ENCODE measurements at regions not wholly inside any gene's neighbourhood (a gene's known extent, or its start where the extent isn't known, plus 50 kb on each side); places are given as distances from the start of the nearest gene placed in this dataset.

DNA sequence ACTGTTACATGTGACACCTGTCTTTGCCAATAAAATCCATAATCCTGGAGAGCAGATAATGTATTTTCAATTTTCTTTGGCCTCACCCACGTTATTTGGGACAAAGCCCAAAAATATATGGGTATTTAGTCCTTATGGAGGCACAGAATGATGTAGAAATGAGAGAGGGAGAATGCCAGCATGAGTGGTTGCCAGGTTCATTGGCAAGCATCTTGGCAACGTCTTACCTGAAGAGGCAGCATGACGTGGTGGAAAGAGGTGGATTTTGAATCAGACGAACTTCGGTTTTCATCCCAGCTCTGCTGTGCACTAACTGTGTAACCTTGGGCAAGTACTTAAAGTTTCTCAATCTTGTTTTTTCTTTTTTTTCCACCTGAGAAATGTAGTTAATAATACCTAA, 969.6 kb upstream of the PIK3C3 start:
- Histone ChIP-seq H3K36me3 (ENCODE audit: insufficient read depth) (no peaks in the 10 kb centered on the region), H3K4me3 (IDR thresholded peaks at IDR 0.05; ENCODE audit: insufficient read depth, low read depth, low read length) (no peak overlapping the region), H3K79me2 (ENCODE audit: insufficient read depth, low read depth) (no peaks in the 10 kb centered on the region), H4K20me1 (ENCODE audit: insufficient read depth) (no peaks in the 10 kb centered on the region), H3K27ac (no peak overlapping the region), H3K4me2 (no peak overlapping the region), H2AFZ (ENCODE audit: low read depth) (no peak overlapping the region), H3K9ac (no peak overlapping the region), H3K27me3 (ENCODE audit: insufficient read depth, low read depth) (no peaks in the 10 kb centered on the region), H3K4me1 (ENCODE audit: low read depth, poor library complexity, severe bottlenecking) (no peaks in the 10 kb centered on the region)
- TF ChIP-seq, protein P1, sequence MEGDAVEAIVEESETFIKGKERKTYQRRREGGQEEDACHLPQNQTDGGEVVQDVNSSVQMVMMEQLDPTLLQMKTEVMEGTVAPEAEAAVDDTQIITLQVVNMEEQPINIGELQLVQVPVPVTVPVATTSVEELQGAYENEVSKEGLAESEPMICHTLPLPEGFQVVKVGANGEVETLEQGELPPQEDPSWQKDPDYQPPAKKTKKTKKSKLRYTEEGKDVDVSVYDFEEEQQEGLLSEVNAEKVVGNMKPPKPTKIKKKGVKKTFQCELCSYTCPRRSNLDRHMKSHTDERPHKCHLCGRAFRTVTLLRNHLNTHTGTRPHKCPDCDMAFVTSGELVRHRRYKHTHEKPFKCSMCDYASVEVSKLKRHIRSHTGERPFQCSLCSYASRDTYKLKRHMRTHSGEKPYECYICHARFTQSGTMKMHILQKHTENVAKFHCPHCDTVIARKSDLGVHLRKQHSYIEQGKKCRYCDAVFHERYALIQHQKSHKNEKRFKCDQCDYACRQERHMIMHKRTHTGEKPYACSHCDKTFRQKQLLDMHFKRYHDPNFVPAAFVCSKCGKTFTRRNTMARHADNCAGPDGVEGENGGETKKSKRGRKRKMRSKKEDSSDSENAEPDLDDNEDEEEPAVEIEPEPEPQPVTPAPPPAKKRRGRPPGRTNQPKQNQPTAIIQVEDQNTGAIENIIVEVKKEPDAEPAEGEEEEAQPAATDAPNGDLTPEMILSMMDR (conservative IDR thresholded peaks at IDR 0.05; ENCODE audit: low read depth, low read length) = no peak

DNA sequence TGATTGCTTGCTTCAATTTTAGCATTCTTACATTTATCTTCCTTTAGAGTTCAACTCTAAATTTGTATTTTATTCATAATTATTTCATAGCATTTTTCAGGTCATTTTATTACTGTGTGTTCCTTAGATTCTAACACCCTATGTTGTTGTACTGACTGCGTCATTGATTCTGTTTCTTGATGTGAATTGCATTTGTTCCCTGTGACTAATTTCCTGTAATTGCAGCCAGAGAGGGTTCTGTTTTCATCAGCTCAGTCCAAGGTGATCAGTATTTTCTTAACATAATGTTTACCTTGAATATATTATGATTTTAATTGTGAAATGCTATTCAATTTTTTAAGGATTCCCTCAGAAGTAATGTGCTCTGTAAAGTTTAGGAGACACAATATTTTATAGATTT, 970.2 kb upstream of the PIK3C3 start:
- no peaks in the 10 kb centered on the region for H4K20me1 ChIP-seq (ENCODE audit: insufficient read depth)
- H3K27me3 ChIP-seq (ENCODE audit: insufficient read depth, low read depth) = no peaks in the 10 kb centered on the region
- H2AFZ ChIP-seq (ENCODE audit: low read depth) = no peak overlapping the region
- H3K27ac ChIP-seq = no peak overlapping the region
- no peak overlapping the region for H3K4me3 ChIP-seq (IDR thresholded peaks at IDR 0.05; ENCODE audit: insufficient read depth, low read depth, low read length)
- TF ChIP-seq, protein P1 (conservative IDR thresholded peaks at IDR 0.05; ENCODE audit: low read depth, low read length) = no peak
- H3K36me3 ChIP-seq (ENCODE audit: insufficient read depth) = no peaks in the 10 kb centered on the region
- no peaks in the 10 kb centered on the region for H3K79me2 ChIP-seq (ENCODE audit: insufficient read depth, low read depth)
- H3K9ac ChIP-seq = no peak overlapping the region
- H3K4me2 ChIP-seq = no peak overlapping the region
- H3K4me1 ChIP-seq (ENCODE audit: low read depth, poor library complexity, severe bottlenecking) = no peaks in the 10 kb centered on the region

DNA sequence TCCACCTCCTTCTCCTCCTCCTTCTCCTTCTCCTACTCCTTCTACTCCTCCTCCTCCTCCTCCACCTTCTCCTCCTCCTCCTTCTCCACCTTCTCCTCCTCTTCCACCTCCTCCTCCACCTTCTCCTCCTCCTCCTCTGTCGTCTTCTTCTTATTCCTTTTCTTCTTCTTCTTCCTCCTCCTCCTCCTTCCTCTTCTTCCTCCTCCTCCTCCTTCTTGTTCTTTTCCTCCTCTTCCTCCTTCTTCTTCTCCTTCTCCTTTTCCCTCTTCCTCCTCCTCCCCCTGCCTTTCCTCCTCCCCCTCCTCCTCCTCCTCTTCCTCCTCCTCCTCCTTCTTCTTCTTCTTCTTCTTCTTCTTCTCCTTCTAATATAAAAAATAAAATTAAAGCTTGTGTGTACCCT, 971.2 kb upstream of the PIK3C3 start:
- no peak overlapping the region for H3K27ac ChIP-seq
- TF ChIP-seq, protein P1 (conservative IDR thresholded peaks at IDR 0.05; ENCODE audit: low read depth, low read length) = no peak
- no peak overlapping the region for H3K9ac ChIP-seq
- H3K79me2 ChIP-seq (ENCODE audit: insufficient read depth, low read depth) = no peaks in the 10 kb centered on the region
- no peak overlapping the region for H3K4me3 ChIP-seq (IDR thresholded peaks at IDR 0.05; ENCODE audit: insufficient read depth, low read depth, low read length)
- H3K4me1 ChIP-seq (ENCODE audit: low read depth, poor library complexity, severe bottlenecking) = no peaks in the 10 kb centered on the region
- no peaks in the 10 kb centered on the region for H3K27me3 ChIP-seq (ENCODE audit: insufficient read depth, low read depth)
- no peak overlapping the region for H3K4me2 ChIP-seq
- no peaks in the 10 kb centered on the region for H3K36me3 ChIP-seq (ENCODE audit: insufficient read depth)
- H4K20me1 ChIP-seq (ENCODE audit: insufficient read depth) = no peaks in the 10 kb centered on the region
- no peak overlapping the region for H2AFZ ChIP-seq (ENCODE audit: low read depth)

DNA sequence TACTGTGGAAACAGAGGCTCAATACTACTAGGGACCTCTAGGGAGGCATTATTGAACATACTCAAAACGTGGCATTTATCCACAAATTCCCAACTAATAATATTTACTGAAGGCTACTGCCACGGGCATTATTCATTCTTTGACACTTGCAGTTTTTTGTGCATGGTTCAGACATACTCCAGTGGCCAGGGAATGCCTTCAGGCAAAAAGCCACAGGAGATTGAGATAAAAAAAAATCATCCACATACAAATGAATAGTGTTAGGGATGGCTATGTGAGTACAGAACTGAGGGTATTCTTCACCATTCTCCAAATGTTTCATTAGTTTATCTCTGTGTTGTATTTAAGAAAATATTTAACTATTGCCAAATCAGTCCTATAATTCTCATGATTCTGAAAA, 974.9 kb upstream of the PIK3C3 start:
- no peak overlapping the region for H3K27ac ChIP-seq
- H3K4me1 ChIP-seq (ENCODE audit: low read depth, poor library complexity, severe bottlenecking) = no peaks in the 10 kb centered on the region
- no peak overlapping the region for H3K4me2 ChIP-seq
- H3K79me2 ChIP-seq (ENCODE audit: insufficient read depth, low read depth) = no peaks in the 10 kb centered on the region
- no peak overlapping the region for H3K9ac ChIP-seq
- no peaks in the 10 kb centered on the region for H3K36me3 ChIP-seq (ENCODE audit: insufficient read depth)
- TF ChIP-seq, protein P1 (conservative IDR thresholded peaks at IDR 0.05; ENCODE audit: low read depth, low read length) = no peak
- no peak overlapping the region for H2AFZ ChIP-seq (ENCODE audit: low read depth)
- H4K20me1 ChIP-seq (ENCODE audit: insufficient read depth) = no peaks in the 10 kb centered on the region
- no peak overlapping the region for H3K4me3 ChIP-seq (IDR thresholded peaks at IDR 0.05; ENCODE audit: insufficient read depth, low read depth, low read length)
- no peaks in the 10 kb centered on the region for H3K27me3 ChIP-seq (ENCODE audit: insufficient read depth, low read depth)

DNA sequence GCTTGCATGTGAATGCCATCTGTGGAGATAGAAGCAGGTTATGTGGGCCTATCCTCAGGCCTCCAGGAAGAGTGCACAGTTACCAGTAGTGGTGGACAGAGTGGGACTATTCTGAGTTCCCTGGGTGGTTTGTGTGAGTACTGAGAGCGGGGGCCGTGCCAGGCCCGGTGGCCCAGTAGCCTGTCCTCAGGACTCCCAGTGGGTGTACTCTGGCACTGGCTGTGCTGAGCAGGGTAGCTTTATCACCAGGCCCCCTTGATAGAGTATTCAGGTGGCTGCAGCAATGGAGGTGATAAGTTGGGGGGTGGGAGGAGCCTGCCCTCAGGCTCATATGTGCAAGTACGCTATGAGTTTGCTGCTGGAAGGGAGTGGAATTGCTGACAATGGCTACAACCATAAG, 979.0 kb upstream of the PIK3C3 start:
- no peaks in the 10 kb centered on the region for H4K20me1 ChIP-seq (ENCODE audit: insufficient read depth)
- H3K9ac ChIP-seq = no peak overlapping the region
- TF ChIP-seq, protein P1 (conservative IDR thresholded peaks at IDR 0.05; ENCODE audit: low read depth, low read length) = no peak
- H3K36me3 ChIP-seq (ENCODE audit: insufficient read depth) = no peaks in the 10 kb centered on the region
- no peak overlapping the region for H3K27ac ChIP-seq
- no peaks in the 10 kb centered on the region for H3K4me1 ChIP-seq (ENCODE audit: low read depth, poor library complexity, severe bottlenecking)
- H3K4me2 ChIP-seq = no peak overlapping the region
- H3K4me3 ChIP-seq (IDR thresholded peaks at IDR 0.05; ENCODE audit: insufficient read depth, low read depth, low read length) = no peak overlapping the region
- H3K27me3 ChIP-seq (ENCODE audit: insufficient read depth, low read depth) = no peaks in the 10 kb centered on the region
- no peaks in the 10 kb centered on the region for H3K79me2 ChIP-seq (ENCODE audit: insufficient read depth, low read depth)
- H2AFZ ChIP-seq (ENCODE audit: low read depth) = no peak overlapping the region
